GM12878 (cell line): ENCODE measurements at regions not wholly inside any gene's neighbourhood (a gene's known extent, or its start where the extent isn't known, plus 50 kb on each side); places are given as distances from the start of the nearest gene placed in this dataset.

Source experiments
- ATAC-seq: fragments of 200-7000 bp; cut with Tn5 transposase; 3 replicates; pipeline ENCODE4 v1.9.1; 2020; ENCODE audit warnings: mild to moderate bottlenecking, moderate library complexity
- BruUV-seq: library from RNA; stranded (reverse); fragments of 400-500 nt; replicated peaks from 2 replicates; lab custom pipeline; 2021; lab: Mats Ljungman, UMichigan
- CTCF ChIA-PET: fragments of 300-600 bp; sonication (Branson Sonifier 250); formaldehyde crosslinking; extraction: SDS; loops from one replicate; lab custom pipeline; 2021; ENCODE audit warnings: inconsistent platforms; lab: Yijun Ruan, JAX
- POLR2A ChIA-PET: fragments of 350-600 bp; formaldehyde crosslinking; extraction: SDS; loops from one replicate; lab custom pipeline; 2021; ENCODE audit warnings: inconsistent platforms; lab: Charles Lee
- RAD21 ChIA-PET: fragments of 300-600 bp; sonication (Branson Sonifier 250); formaldehyde crosslinking; loops from one replicate; lab custom pipeline; 2023; ENCODE audit warnings: antibody characterized with exemption; ENCODE audit not compliant: unreplicated experiment; lab: Charles Lee
- SMC1A ChIA-PET: fragments of 300-600 bp; sonication (Branson Sonifier 250); formaldehyde crosslinking; loops from one replicate; lab custom pipeline; 2023; ENCODE audit not compliant: unreplicated experiment, uncharacterized antibody; lab: Charles Lee
- DNase-seq: peaks from one replicate; pipeline ENCODE4 v3.0.0-alpha.2; 2011; ENCODE audit warnings: low read depth, low spot score
- FAIRE-seq: peaks from 3 replicates; lab custom pipeline; 2011; peaks lifted over from hg19 to GRCh38; lab: Jason Lieb, UNC
- H2AFZ ChIP-seq: 2 replicates; pipeline ENCODE4 v1.6.0; 2011; ENCODE audit warnings: low read depth, low read length, control low read depth; ENCODE audit not compliant: control insufficient read depth
- H3K27ac ChIP-seq: 2 replicates; pipeline ENCODE4 v1.5.1; 2011; ENCODE audit warnings: control low read depth; ENCODE audit not compliant: control insufficient read depth, insufficient read depth
- H3K27me3 ChIP-seq, 2 experiments: replicated peaks in 1 of 2; 2 replicates each; pipeline versions ENCODE4 v1.6.0 to v1.6.1; 2011; ENCODE audit warnings: low read length in 1 of 2; ENCODE audit not compliant: control insufficient read depth in 2 of 2, insufficient read depth in 2 of 2
- H3K36me3 ChIP-seq, 2 experiments: 2 replicates each; pipeline ENCODE4 v1.5.1; 2011; ENCODE audit warnings: low read length in 1 of 2; ENCODE audit not compliant: control insufficient read depth in 2 of 2, insufficient read depth in 2 of 2
- H3K4me1 ChIP-seq: 2 replicates; pipeline ENCODE4 v1.6.1; 2011; ENCODE audit warnings: mild to moderate bottlenecking, low read length, moderate library complexity, mixed read lengths; ENCODE audit not compliant: control insufficient read depth, insufficient read depth
- H3K4me2 ChIP-seq: 2 replicates; pipeline ENCODE4 v1.6.0; 2011; ENCODE audit warnings: control low read depth; ENCODE audit not compliant: control insufficient read depth, insufficient read depth
- H3K4me3 ChIP-seq: fragments of 200-600 bp; sonication (generic); 2 replicates; pipeline ENCODE4 v1.5.1; 2016
- H3K79me2 ChIP-seq: 2 replicates; pipeline ENCODE4 v1.6.0; 2011; ENCODE audit warnings: low read length; ENCODE audit not compliant: control insufficient read depth, insufficient read depth
- H3K9ac ChIP-seq: 2 replicates; pipeline ENCODE4 v1.8.0; 2011; ENCODE audit warnings: low read length, control low read depth, mixed read lengths; ENCODE audit not compliant: control insufficient read depth, insufficient read depth
- H3K9me3 ChIP-seq: replicated peaks from 3 replicates; pipeline ENCODE4 v1.5.1; 2011; ENCODE audit warnings: mild to moderate bottlenecking, low read length; ENCODE audit not compliant: control insufficient read depth, insufficient read depth
- H4K20me1 ChIP-seq: 2 replicates; pipeline ENCODE4 v1.6.0; 2011; ENCODE audit not compliant: control insufficient read depth, insufficient read depth
- ATF7 ChIP-seq: fragments of 450-650 bp; IDR thresholded peaks from 2 replicates; pipeline ENCODE4 v1.6.1; 2016; ENCODE audit warnings: low read depth, mild to moderate bottlenecking
- MYC ChIP-seq: IDR thresholded peaks from 2 replicates; pipeline ENCODE4 v1.6.1; 2011; ENCODE audit warnings: mild to moderate bottlenecking, low read length, moderate library complexity, inconsistent platforms; ENCODE audit not compliant: insufficient read depth, insufficient replicate concordance, insufficient read length, severe bottlenecking
- NR2C2 ChIP-seq: IDR thresholded peaks from 2 replicates; pipeline ENCODE4 v1.6.1; 2011; ENCODE audit warnings: borderline replicate concordance, low read depth; ENCODE audit not compliant: control insufficient read depth, insufficient read length
- RCOR1 ChIP-seq: conservative IDR thresholded peaks from 2 replicates; pipeline ENCODE4 v1.6.1; 2012; ENCODE audit warnings: low read depth, low read length, improper control_type of control experiment
- SIN3A ChIP-seq: IDR thresholded peaks from 2 replicates; pipeline ENCODE4 v1.6.1; 2012; ENCODE audit warnings: low read depth, low read length, improper control_type of control experiment
- STAT1 ChIP-seq: fragments of 450-650 bp; conservative IDR thresholded peaks from 2 replicates; pipeline ENCODE4 v1.6.1; 2014; ENCODE audit warnings: antibody characterized with exemption, mild to moderate bottlenecking
- SUZ12 ChIP-seq: fragments of 200-600 bp; sonication (generic); IDR thresholded peaks from one replicate; pipeline ENCODE4 v1.6.1; 2018; ENCODE audit warnings: antibody characterized with exemption, mild to moderate bottlenecking; ENCODE audit not compliant: unreplicated experiment
- TCF12 ChIP-seq: IDR thresholded peaks from 2 replicates; pipeline ENCODE4 v1.6.1; 2011; ENCODE audit warnings: low read depth, mild to moderate bottlenecking, low read length
- TCF7 ChIP-seq: IDR thresholded peaks from 2 replicates; pipeline ENCODE4 v1.6.1; 2014; ENCODE audit warnings: antibody characterized with exemption, borderline replicate concordance
- ZNF274 ChIP-seq: IDR thresholded peaks from one replicate; pipeline ENCODE4 v1.8.0; 2011; ENCODE audit not compliant: insufficient read length, insufficient read depth
- WGBS: methylation state at CpG from one replicate; pipeline ENCODE4 v1.1.6; 2016; ENCODE audit warnings: low lambda C conversion rate; ENCODE audit not compliant: insufficient replicate concordance, insufficient coverage; ENCODE audit errors: missing lambda C conversion rate; 5-methylcytosine and 5-hydroxymethylcytosine counted together
- in situ Hi-C: fragments of 300-500 bp; cut with MboI; formaldehyde crosslinking; loops from 9 replicates; pipeline ENCODE4 v1.14.3; 2018; ENCODE audit warnings: mixed read lengths
- intact Hi-C: fragments of 100-400 bp; cut with micrococcal nuclease; formaldehyde crosslinking; loops from one replicate; pipeline ENCODE4 v1.14.2; 2022; ENCODE audit not compliant: unreplicated experiment
- TF ChIP-seq, protein P1 (sequence below): fragments of 450-650 bp; IDR thresholded peaks from 2 replicates; pipeline ENCODE4 v1.6.1; 2018; ENCODE audit warnings: mild to moderate bottlenecking, low read depth, moderate library complexity; ENCODE audit not compliant: partially characterized antibody
- TF ChIP-seq, protein P2 (sequence below): IDR thresholded peaks from 2 replicates; pipeline ENCODE4 v1.6.1; 2011; ENCODE audit warnings: low read depth, mild to moderate bottlenecking, low read length, moderate library complexity, borderline replicate concordance; ENCODE audit errors: extremely low read depth

DNA sequence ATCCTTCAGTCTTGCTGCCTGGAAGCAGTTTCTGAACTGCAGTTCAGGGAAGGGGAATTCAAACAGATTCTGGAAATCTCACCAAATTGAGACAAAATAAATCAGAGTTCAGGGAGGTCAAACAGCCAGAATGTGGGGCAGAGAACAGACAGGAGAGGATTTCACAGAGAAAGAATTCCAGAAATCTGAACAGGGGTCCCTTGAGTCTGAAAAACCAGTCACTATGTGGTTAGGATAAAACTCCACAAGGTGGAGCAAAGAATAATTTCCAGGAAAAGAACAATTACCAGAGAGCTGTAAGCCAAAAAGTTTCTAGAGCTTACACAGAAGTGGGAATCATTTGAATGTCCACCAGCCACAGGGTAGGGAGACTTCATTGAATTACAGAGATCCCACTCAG, 84.7 kb downstream of the URB2 start (continued):
- no peak for TF ChIP-seq TCF12
- TF ChIP-seq, protein P1, sequence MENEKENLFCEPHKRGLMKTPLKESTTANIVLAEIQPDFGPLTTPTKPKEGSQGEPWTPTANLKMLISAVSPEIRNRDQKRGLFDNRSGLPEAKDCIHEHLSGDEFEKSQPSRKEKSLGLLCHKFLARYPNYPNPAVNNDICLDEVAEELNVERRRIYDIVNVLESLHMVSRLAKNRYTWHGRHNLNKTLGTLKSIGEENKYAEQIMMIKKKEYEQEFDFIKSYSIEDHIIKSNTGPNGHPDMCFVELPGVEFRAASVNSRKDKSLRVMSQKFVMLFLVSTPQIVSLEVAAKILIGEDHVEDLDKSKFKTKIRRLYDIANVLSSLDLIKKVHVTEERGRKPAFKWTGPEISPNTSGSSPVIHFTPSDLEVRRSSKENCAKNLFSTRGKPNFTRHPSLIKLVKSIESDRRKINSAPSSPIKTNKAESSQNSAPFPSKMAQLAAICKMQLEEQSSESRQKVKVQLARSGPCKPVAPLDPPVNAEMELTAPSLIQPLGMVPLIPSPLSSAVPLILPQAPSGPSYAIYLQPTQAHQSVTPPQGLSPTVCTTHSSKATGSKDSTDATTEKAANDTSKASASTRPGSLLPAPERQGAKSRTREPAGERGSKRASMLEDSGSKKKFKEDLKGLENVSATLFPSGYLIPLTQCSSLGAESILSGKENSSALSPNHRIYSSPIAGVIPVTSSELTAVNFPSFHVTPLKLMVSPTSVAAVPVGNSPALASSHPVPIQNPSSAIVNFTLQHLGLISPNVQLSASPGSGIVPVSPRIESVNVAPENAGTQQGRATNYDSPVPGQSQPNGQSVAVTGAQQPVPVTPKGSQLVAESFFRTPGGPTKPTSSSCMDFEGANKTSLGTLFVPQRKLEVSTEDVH, result no peak
- TF ChIP-seq STAT1, result no peak
- TF ChIP-seq MYC, result no peak
- no peak for TF ChIP-seq SUZ12

DNA sequence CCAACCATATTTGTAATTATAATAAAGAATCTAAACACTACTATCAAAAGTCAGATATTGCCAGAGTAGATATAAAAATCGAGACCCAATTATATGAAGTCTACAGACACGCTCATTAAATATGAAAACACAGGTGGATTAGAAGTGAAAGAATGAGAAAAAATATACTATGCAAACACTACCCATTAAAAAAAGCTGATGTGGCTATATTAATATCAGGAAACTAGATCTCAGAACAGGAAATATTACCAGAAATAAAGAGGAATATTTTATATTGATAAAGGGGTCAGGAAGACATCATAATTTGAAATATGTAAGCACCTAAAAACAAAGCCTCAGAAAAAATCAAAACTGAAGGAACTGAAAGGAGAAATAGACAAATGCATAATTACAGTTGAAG, 88.3 kb downstream of the URB2 start:
- Histone ChIP-seq H3K4me3 (no peak overlapping the region), H3K27ac (no peak overlapping the region), H3K36me3 (no peaks in the 10 kb centered on the region), H3K9ac (no peak overlapping the region), H3K27me3 (no peaks in the 10 kb centered on the region; a peak in 1 of 4 replicates), H3K79me2 (no peaks in the 10 kb centered on the region), H3K4me2 (no peak overlapping the region), H3K4me1 (no peaks in the 10 kb centered on the region)
- 98% methylated on average over 2 of the region's 2 CpGs for WGBS
- BruUV-seq, result no TSS peak
- DNase-seq, result no peak
- ChIA-PET SMC1A (interaction anchor here (1.0 to 1.4 kb wide), 3 partner anchors 18 to 588 kb away, joined by 3 to 6 read pairs (median 3); no protein-coding TSS in a partner anchor), RAD21 (interaction anchor here (0.7 to 2.5 kb wide), 3 partner anchors 53 to 597 kb away, joined by 3 to 6 read pairs (median 5); no protein-coding TSS in a partner anchor), CTCF (interaction anchor here (0.7 to 3.4 kb wide), 16 partner anchors 10 to 597 kb away, joined by 3 to 18 read pairs (median 6); no protein-coding TSS in a partner anchor), POLR2A (no interaction called here)
- in situ Hi-C loops (loop anchor here (5.0 kb wide), 1 partner anchor 598 kb away; no protein-coding TSS in a partner anchor), intact Hi-C loops (loop anchor here (1.0 to 5.0 kb wide), 3 partner anchors 143 to 596 kb away; no protein-coding TSS in a partner anchor)
- no peak for ATAC-seq
- TF ChIP-seq TCF7 (no peak), NR2C2 (no peak), MYC (no peak), SIN3A (no peak), ZNF274 (no peak), ATF7 (no peak), RCOR1 (no peak)
- TF ChIP-seq, protein P2, sequence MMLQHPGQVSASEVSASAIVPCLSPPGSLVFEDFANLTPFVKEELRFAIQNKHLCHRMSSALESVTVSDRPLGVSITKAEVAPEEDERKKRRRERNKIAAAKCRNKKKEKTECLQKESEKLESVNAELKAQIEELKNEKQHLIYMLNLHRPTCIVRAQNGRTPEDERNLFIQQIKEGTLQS, result no peak
- TF ChIP-seq, all 136 proteins: peak for 0
- Histone ChIP-seq H2AFZ (no peak overlapping the region), H4K20me1 (no peaks in the 10 kb centered on the region), H3K9me3 (no peaks in the 10 kb centered on the region)
- FAIRE-seq, result no peak
